ENCODE measurements at regions not wholly inside any gene's neighbourhood (a gene's known extent, or its start where the extent isn't known, plus 50 kb on each side); places are given as distances from the start of the nearest gene placed in this dataset.
"Not testable (repeated sequence)": the region's sequence is repeated elsewhere in the genome, so short reads cannot be mapped to it uniquely, and the experiment has no call there.

- no peak for ATAC-seq
- RAD21 ChIA-PET (ENCODE audit: low non-redundant PET in 1 of 2, low total read pairs in 2 of 2, uncharacterized antibody in 2 of 2, unreplicated experiment in 2 of 2): no interaction called here
- DNase-seq (ENCODE audit: low read depth, low spot score): no peak
- Histone ChIP-seq H3K9ac (ENCODE audit: low read length) (no peak overlapping the region), H3K4me1 (ENCODE audit: control insufficient read depth in 1 of 2, insufficient read depth in 2 of 2, low read length in 2 of 2) (no peaks in the 10 kb centered on the region), H3K79me2 (ENCODE audit: insufficient read depth, low read length) (no peaks in the 10 kb centered on the region), H2AFZ (ENCODE audit: low read depth, low read length, poor library complexity, severe bottlenecking) (no peak overlapping the region), H3K9me2 (ENCODE audit: insufficient read depth) (no peaks in the 10 kb centered on the region), H3K9me3 (ENCODE audit: control insufficient read depth in 1 of 2, insufficient read depth in 1 of 2, low read depth in 1 of 2, low read length in 2 of 2) (no peaks in the 10 kb centered on the region), H3K4me3 (replicated peaks in 1 of 2; ENCODE audit: low read depth in 1 of 2, low read length in 2 of 2) (no peak overlapping the region), H3K27me3 (ENCODE audit: insufficient read depth, low read length) (no peaks in the 10 kb centered on the region), H4K20me1 (ENCODE audit: insufficient read depth) (no peaks in the 10 kb centered on the region), H3K27ac (ENCODE audit: low read depth, low read length) (no peak overlapping the region), H3K36me3 (ENCODE audit: control insufficient read depth in 1 of 2, insufficient read depth in 2 of 2, low read length in 2 of 2) (no peaks in the 10 kb centered on the region), H3K4me2 (ENCODE audit: low read length) (no peak overlapping the region)
- POLR2A ChIA-PET: no interaction called here
- intact Hi-C loops (cut with micrococcal nuclease): no loop called here
- BruUV-seq (replicated peaks): no TSS peak
- TF ChIP-seq ATF3 (IDR thresholded peaks at IDR 0.05) (no peak), ELF1 (IDR thresholded peaks at IDR 0.05; ENCODE audit: borderline replicate concordance, low read depth) (no peak), POLR2A (IDR thresholded peaks at IDR 0.05; ENCODE audit: borderline replicate concordance, extremely low read depth, insufficient read depth, insufficient read length) (no peak), SIN3A (IDR thresholded peaks at IDR 0.05; ENCODE audit: low read depth) (no peak), FOSL1 (IDR thresholded peaks at IDR 0.05; ENCODE audit: low read depth) (no peak), RAD21 (IDR thresholded peaks at IDR 0.05; ENCODE audit: low read depth) (no peak), EZH2phosphoT487 (IDR thresholded peaks at IDR 0.05; ENCODE audit: borderline replicate concordance) (no peak), ZBTB33 (IDR thresholded peaks at IDR 0.05; ENCODE audit: extremely low read depth, insufficient replicate concordance, low read length) (no peak), JUND (IDR thresholded peaks at IDR 0.05) (no peak), YY1 (IDR thresholded peaks at IDR 0.05; ENCODE audit: extremely low read depth, insufficient replicate concordance, low read depth, low read length) (no peak), ZFX (IDR thresholded peaks at IDR 0.05) (no peak), SRF (IDR thresholded peaks at IDR 0.05; ENCODE audit: low read depth) (no peak), MAX (IDR thresholded peaks at IDR 0.05) (no peak), EZH2 (IDR thresholded peaks at IDR 0.05) (no peak), POLR2AphosphoS5 (IDR thresholded peaks at IDR 0.05; ENCODE audit: low read depth, low read length) (no peak), SP1 (IDR thresholded peaks at IDR 0.05; ENCODE audit: low read depth) (no peak), REST (IDR thresholded peaks at IDR 0.05; ENCODE audit: low read depth) (no peak), CEBPB (IDR thresholded peaks at IDR 0.05; ENCODE audit: low read depth) (no peak)
- CTCF ChIA-PET: no interaction called here
Measured at GRCh38 chr11:87589082-87589481, 551.3 kb downstream of the TMEM135 start.

- RAD21 ChIA-PET (ENCODE audit: low non-redundant PET in 1 of 2, low total read pairs in 2 of 2, uncharacterized antibody in 2 of 2, unreplicated experiment in 2 of 2); CTCF ChIA-PET; BruUV-seq (replicated peaks); H3K4me2 ChIP-seq (ENCODE audit: low read length); intact Hi-C loops (cut with micrococcal nuclease); H2AFZ ChIP-seq (ENCODE audit: low read depth, low read length, poor library complexity, severe bottlenecking); DNase-seq (ENCODE audit: low read depth, low spot score); H3K27ac ChIP-seq (ENCODE audit: low read depth, low read length); H3K4me1 ChIP-seq (ENCODE audit: control insufficient read depth in 1 of 2, insufficient read depth in 2 of 2, low read length in 2 of 2); H3K9ac ChIP-seq (ENCODE audit: low read length); H3K27me3 ChIP-seq (ENCODE audit: insufficient read depth, low read length); ATAC-seq; POLR2A ChIA-PET; H4K20me1 ChIP-seq (ENCODE audit: insufficient read depth); H3K9me3 ChIP-seq (ENCODE audit: control insufficient read depth in 1 of 2, insufficient read depth in 1 of 2, low read depth in 1 of 2, low read length in 2 of 2); H3K4me3 ChIP-seq (replicated peaks in 1 of 2; ENCODE audit: low read depth in 1 of 2, low read length in 2 of 2); H3K36me3 ChIP-seq (ENCODE audit: control insufficient read depth in 1 of 2, insufficient read depth in 2 of 2, low read length in 2 of 2); H3K79me2 ChIP-seq (ENCODE audit: insufficient read depth, low read length); H3K9me2 ChIP-seq (ENCODE audit: insufficient read depth): not testable (repeated sequence)
Measured at GRCh38 chr11:87585613-87586012, 547.9 kb downstream of the TMEM135 start.

Measured in HCT116 (cell line).